Gastrocnemius medialis (tissue), 4 donors: ENCODE measurements at regions not wholly inside any gene's neighbourhood (a gene's known extent, or its start where the extent isn't known, plus 50 kb on each side); places are given as distances from the start of the nearest gene placed in this dataset.

Source experiments
- POLR2A ChIP-seq, 2 donors: fragments of 450-650 bp; IDR thresholded peaks; one replicate each; pipeline ENCODE4 v1.6.1; 2017; ENCODE audit warnings: antibody characterized with exemption in 2 of 2, mild to moderate bottlenecking in 2 of 2, moderate library complexity in 2 of 2
- TF ChIP-seq, protein P1 (sequence below), 5 experiments: fragments of 450-650 bp in 3 of 5; fragments of 200-600 bp in 2 of 5; sonication (generic) in 2 of 5; IDR thresholded peaks in 4 of 5; conservative IDR thresholded peaks in 1 of 5; 1 replicate in 4 of 5; 2 replicates in 1 of 5; pipeline ENCODE4 v1.5.1; 2016 to 2019; ENCODE audit warnings: antibody characterized with exemption in 5 of 5, mild to moderate bottlenecking in 3 of 5, moderate library complexity in 3 of 5

- TF ChIP-seq, protein P1, sequence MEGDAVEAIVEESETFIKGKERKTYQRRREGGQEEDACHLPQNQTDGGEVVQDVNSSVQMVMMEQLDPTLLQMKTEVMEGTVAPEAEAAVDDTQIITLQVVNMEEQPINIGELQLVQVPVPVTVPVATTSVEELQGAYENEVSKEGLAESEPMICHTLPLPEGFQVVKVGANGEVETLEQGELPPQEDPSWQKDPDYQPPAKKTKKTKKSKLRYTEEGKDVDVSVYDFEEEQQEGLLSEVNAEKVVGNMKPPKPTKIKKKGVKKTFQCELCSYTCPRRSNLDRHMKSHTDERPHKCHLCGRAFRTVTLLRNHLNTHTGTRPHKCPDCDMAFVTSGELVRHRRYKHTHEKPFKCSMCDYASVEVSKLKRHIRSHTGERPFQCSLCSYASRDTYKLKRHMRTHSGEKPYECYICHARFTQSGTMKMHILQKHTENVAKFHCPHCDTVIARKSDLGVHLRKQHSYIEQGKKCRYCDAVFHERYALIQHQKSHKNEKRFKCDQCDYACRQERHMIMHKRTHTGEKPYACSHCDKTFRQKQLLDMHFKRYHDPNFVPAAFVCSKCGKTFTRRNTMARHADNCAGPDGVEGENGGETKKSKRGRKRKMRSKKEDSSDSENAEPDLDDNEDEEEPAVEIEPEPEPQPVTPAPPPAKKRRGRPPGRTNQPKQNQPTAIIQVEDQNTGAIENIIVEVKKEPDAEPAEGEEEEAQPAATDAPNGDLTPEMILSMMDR (IDR thresholded peaks at IDR 0.05 in 4 of 5, conservative IDR thresholded peaks at IDR 0.05 in 1 of 5) = no peak
- no peak for TF ChIP-seq POLR2A (IDR thresholded peaks at IDR 0.05)
These were observed 97.6 kb downstream of the MYCN start for GRCh38 chr2:16037808-16038457.
